GM23338 (cell line): ENCODE measurements at regions not wholly inside any gene's neighbourhood (a gene's known extent, or its start where the extent isn't known, plus 50 kb on each side); places are given as distances from the start of the nearest gene placed in this dataset.

Experiments
- ATAC-seq: fragments of 200-7000 bp; cut with Tn5 transposase; 3 replicates; pipeline ENCODE4 v1.9.1; 2020
- DNase-seq: peaks from one replicate; pipeline ENCODE4 v3.0.0-alpha.2; 2015; ENCODE audit warnings: low spot score
- H2AFZ ChIP-seq: fragments of 200-600 bp; sonication (generic); 2 replicates; pipeline ENCODE4 v1.8.0; 2016; ENCODE audit warnings: antibody characterized with exemption, mild to moderate bottlenecking, moderate library complexity
- H3F3A ChIP-seq: fragments of 200-600 bp; sonication (generic); replicated peaks from 2 replicates; pipeline ENCODE4 v1.8.0; 2017; ENCODE audit warnings: antibody characterized with exemption, mixed run types, low read depth
- H3K27ac ChIP-seq: fragments of 200-600 bp; sonication (generic); 2 replicates; pipeline ENCODE4 v1.6.1; 2016; ENCODE audit warnings: low read depth
- H3K27me3 ChIP-seq: fragments of 200-600 bp; sonication (generic); 2 replicates; pipeline ENCODE4 v1.8.0; 2016; ENCODE audit warnings: mild to moderate bottlenecking, mixed run types, moderate library complexity; ENCODE audit not compliant: insufficient read depth
- H3K36me3 ChIP-seq: fragments of 200-600 bp; sonication (generic); 2 replicates; pipeline ENCODE4 v1.8.0; 2016; ENCODE audit warnings: mild to moderate bottlenecking; ENCODE audit not compliant: insufficient read depth
- H3K4me1 ChIP-seq: fragments of 200-600 bp; sonication (generic); 2 replicates; pipeline ENCODE4 v1.8.0; 2016; ENCODE audit warnings: mild to moderate bottlenecking, moderate library complexity; ENCODE audit not compliant: insufficient read depth
- H3K4me2 ChIP-seq: fragments of 200-600 bp; sonication (generic); 2 replicates; pipeline ENCODE4 v1.7.1; 2017; ENCODE audit warnings: mixed run types
- H3K4me3 ChIP-seq: fragments of 200-600 bp; sonication (generic); 2 replicates; pipeline ENCODE4 v1.6.1; 2016; ENCODE audit warnings: mixed run types
- H3K79me2 ChIP-seq: fragments of 200-600 bp; sonication (generic); replicated peaks from 2 replicates; pipeline ENCODE4 v1.8.0; 2017; ENCODE audit warnings: mild to moderate bottlenecking; ENCODE audit not compliant: insufficient read depth
- H3K9me2 ChIP-seq: fragments of 200-600 bp; sonication (generic); 2 replicates; pipeline ENCODE4 v1.8.0; 2017; ENCODE audit not compliant: insufficient read depth
- H4K20me1 ChIP-seq: fragments of 200-600 bp; sonication (generic); replicated peaks from 2 replicates; pipeline ENCODE4 v1.8.0; 2017; ENCODE audit warnings: mild to moderate bottlenecking; ENCODE audit not compliant: insufficient read depth
- H3K27ac Mint-ChIP-seq: 2 replicates; pipeline ENCODE4 v1.8.0; 2020; ENCODE audit warnings: inconsistent platforms, mild to moderate bottlenecking, moderate library complexity, mixed read lengths
- H3K27me3 Mint-ChIP-seq: 3 replicates; pipeline ENCODE4 v1.8.0; 2022; ENCODE audit warnings: low read depth, mild to moderate bottlenecking, moderate library complexity, mixed read lengths, inconsistent platforms; ENCODE audit not compliant: insufficient read depth, poor library complexity
- H3K36me3 Mint-ChIP-seq: 3 replicates; pipeline ENCODE4 v1.8.0; 2021; ENCODE audit warnings: low read depth, mild to moderate bottlenecking, inconsistent platforms, moderate library complexity, mixed read lengths
- H3K4me1 Mint-ChIP-seq: 3 replicates; pipeline ENCODE4 v1.8.0; 2020; ENCODE audit warnings: mild to moderate bottlenecking, inconsistent platforms, mixed read lengths
- H3K4me3 Mint-ChIP-seq: 3 replicates; pipeline ENCODE4 v1.8.0; 2021; ENCODE audit warnings: moderate library complexity, mild to moderate bottlenecking, inconsistent platforms, mixed read lengths
- H3K9me3 Mint-ChIP-seq: 3 replicates; pipeline ENCODE4 v1.8.0; 2020; ENCODE audit warnings: moderate library complexity, mild to moderate bottlenecking, inconsistent platforms, mixed read lengths
- CREB1 ChIP-seq: fragments of 250-450 bp; sonication (Bioruptor Pico); IDR thresholded peaks from 2 replicates; pipeline ENCODE4 v1.5.0; 2020; ENCODE audit warnings: low read depth, mild to moderate bottlenecking, moderate library complexity
- CTCF ChIP-seq, 2 experiments: fragments of 200-600 bp in 1 of 2; sonication (generic) in 1 of 2; conservative IDR thresholded peaks; 2 replicates each; pipeline versions ENCODE4 v1.5.1 to v1.6.1; 2016 to 2017; ENCODE audit warnings: antibody characterized with exemption in 2 of 2, low read depth in 2 of 2, mild to moderate bottlenecking in 2 of 2, moderate library complexity in 1 of 2
- JUNB ChIP-seq: IDR thresholded peaks from one replicate; pipeline ENCODE4 v1.6.1; 2016; ENCODE audit warnings: antibody characterized with exemption; ENCODE audit not compliant: unreplicated experiment
- NANOG ChIP-seq: IDR thresholded peaks from 2 replicates; pipeline ENCODE4 v1.6.1; 2016; ENCODE audit warnings: antibody characterized with exemption, borderline replicate concordance
- POLR2AphosphoS5 ChIP-seq: IDR thresholded peaks from 2 replicates; pipeline ENCODE4 v1.6.1; 2016; ENCODE audit warnings: antibody characterized with exemption, low read depth
- STAT1 ChIP-seq: IDR thresholded peaks from one replicate; pipeline ENCODE4 v1.6.1; 2016; ENCODE audit warnings: antibody characterized with exemption; ENCODE audit not compliant: unreplicated experiment
- ZNF114 ChIP-seq: fragments of 250-450 bp; sonication (Bioruptor Pico); IDR thresholded peaks from 2 replicates; pipeline ENCODE4 v1.5.0; 2020; ENCODE audit warnings: mild to moderate bottlenecking, moderate library complexity
- ZNF331 ChIP-seq: fragments of 250-450 bp; sonication (Bioruptor Pico); IDR thresholded peaks from 2 replicates; pipeline ENCODE4 v1.5.0; 2020; ENCODE audit warnings: low read depth, mild to moderate bottlenecking, moderate library complexity
- ZNF462 ChIP-seq: fragments of 250-450 bp; sonication (Bioruptor Pico); IDR thresholded peaks from 2 replicates; pipeline ENCODE4 v1.5.0; 2020; ENCODE audit warnings: mild to moderate bottlenecking, moderate library complexity
- TF ChIP-seq, protein P1 (sequence below): IDR thresholded peaks from 2 replicates; pipeline ENCODE4 v1.6.1; 2016; ENCODE audit warnings: antibody characterized with exemption

GRCh38 chr6:137602313-137603197, 108.4 kb upstream of the OLIG3 start:
- 0 out of 2 replicates have a peak, but pooled peaks cover 9% of the 10 kb centered on the region for H3K4me1 ChIP-seq
- no peaks in the 10 kb centered on the region for H3K79me2 ChIP-seq
- no peaks in the 10 kb centered on the region for H3K27me3 ChIP-seq
- H3K27ac ChIP-seq = no peak overlapping the region
- H3K9me2 ChIP-seq = 0 out of 2 replicates have a peak, but pooled peaks cover 1% of the 10 kb centered on the region
- ATAC-seq (no peak), DNase-seq (no peak)
- no peak overlapping the region for H2AFZ ChIP-seq
- H3K4me3 ChIP-seq = no peak overlapping the region
- no peaks in the 10 kb centered on the region for H3F3A ChIP-seq
- H3K4me2 ChIP-seq = no peak overlapping the region
- Mint-ChIP-seq H3K4me3 (no peak overlapping the region), H3K9me3 (no peaks in the 10 kb centered on the region), H3K36me3 (no peaks in the 10 kb centered on the region; the same call in 2 of the 3 replicates), H3K27me3 (peaks cover 4% of the 10 kb centered on the region), H3K27ac (no peak overlapping the region), H3K4me1 (peaks cover 9% of the 10 kb centered on the region)
- H3K36me3 ChIP-seq = no peaks in the 10 kb centered on the region
- no peaks in the 10 kb centered on the region for H4K20me1 ChIP-seq
- no peak for TF ChIP-seq NANOG
- no peak for TF ChIP-seq CTCF (conservative IDR thresholded peaks at IDR 0.05; ENCODE audit: low read depth in 2 of 2)
- no peak for TF ChIP-seq CREB1 (CRISPR knock-in tag)
- no peak for TF ChIP-seq POLR2AphosphoS5
- TF ChIP-seq STAT1 = no peak
- TF ChIP-seq ZNF331 (CRISPR knock-in tag) = no peak
- no peak for TF ChIP-seq ZNF462 (CRISPR knock-in tag)
- no peak for TF ChIP-seq ZNF114 (CRISPR knock-in tag)
- TF ChIP-seq, protein P1, sequence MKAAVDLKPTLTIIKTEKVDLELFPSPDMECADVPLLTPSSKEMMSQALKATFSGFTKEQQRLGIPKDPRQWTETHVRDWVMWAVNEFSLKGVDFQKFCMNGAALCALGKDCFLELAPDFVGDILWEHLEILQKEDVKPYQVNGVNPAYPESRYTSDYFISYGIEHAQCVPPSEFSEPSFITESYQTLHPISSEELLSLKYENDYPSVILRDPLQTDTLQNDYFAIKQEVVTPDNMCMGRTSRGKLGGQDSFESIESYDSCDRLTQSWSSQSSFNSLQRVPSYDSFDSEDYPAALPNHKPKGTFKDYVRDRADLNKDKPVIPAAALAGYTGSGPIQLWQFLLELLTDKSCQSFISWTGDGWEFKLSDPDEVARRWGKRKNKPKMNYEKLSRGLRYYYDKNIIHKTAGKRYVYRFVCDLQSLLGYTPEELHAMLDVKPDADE = no peak
- TF ChIP-seq JUNB = no peak
